ENCODE measurements at regions not wholly inside any gene's neighbourhood (a gene's known extent, or its start where the extent isn't known, plus 50 kb on each side); places are given as distances from the start of the nearest gene placed in this dataset.

GRCh38 chr6:67133973-67134372, 1426.9 kb upstream of the EYS start:
- TF ChIP-seq CTCF (IDR thresholded peaks at IDR 0.05), result no peak
- no peak for TF ChIP-seq ZFX (IDR thresholded peaks at IDR 0.05; ENCODE audit: borderline replicate concordance)
